Caki2 (cell line): ENCODE measurements at regions not wholly inside any gene's neighbourhood (a gene's known extent, or its start where the extent isn't known, plus 50 kb on each side); places are given as distances from the start of the nearest gene placed in this dataset.

Experiments used
- DNase-seq: peaks from one replicate; pipeline ENCODE4 v3.0.0-alpha.2; 2015; ENCODE audit warnings: low read depth
- in situ Hi-C: cut with HindIII; loops from 2 replicates; pipeline ENCODE4 v1.10.0; 2016; ENCODE audit warnings: low sequenced_read_pairs, low pct_unique_long_range_greater_than_20kb, mixed read lengths

DNA sequence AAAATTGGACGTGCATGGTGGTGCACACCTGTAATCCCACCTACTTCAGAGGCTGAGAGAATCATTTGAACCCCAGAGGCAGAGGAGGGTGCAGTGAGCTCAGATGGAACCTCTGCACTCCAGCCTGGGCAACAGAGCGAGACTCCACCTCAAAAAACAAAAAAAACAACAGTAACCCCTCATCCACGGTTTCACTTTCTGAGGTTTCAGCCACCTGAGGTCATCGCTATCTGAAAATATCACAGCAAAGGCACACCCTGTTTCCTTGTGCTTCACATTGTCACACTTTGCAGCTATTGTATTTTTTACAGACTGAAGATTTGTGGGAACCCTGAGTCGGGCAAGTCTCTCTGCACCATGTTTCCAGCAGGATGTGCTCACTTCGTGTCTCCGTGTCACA, 54.1 kb upstream of the FOXQ1 start:
- DNase-seq: no peak
- in situ Hi-C loops: no loop called here

GRCh38 chr6:1256435-1257008, 55.4 kb upstream of the FOXQ1 start:
- in situ Hi-C loops: no loop called here
- no peak for DNase-seq

DNA sequence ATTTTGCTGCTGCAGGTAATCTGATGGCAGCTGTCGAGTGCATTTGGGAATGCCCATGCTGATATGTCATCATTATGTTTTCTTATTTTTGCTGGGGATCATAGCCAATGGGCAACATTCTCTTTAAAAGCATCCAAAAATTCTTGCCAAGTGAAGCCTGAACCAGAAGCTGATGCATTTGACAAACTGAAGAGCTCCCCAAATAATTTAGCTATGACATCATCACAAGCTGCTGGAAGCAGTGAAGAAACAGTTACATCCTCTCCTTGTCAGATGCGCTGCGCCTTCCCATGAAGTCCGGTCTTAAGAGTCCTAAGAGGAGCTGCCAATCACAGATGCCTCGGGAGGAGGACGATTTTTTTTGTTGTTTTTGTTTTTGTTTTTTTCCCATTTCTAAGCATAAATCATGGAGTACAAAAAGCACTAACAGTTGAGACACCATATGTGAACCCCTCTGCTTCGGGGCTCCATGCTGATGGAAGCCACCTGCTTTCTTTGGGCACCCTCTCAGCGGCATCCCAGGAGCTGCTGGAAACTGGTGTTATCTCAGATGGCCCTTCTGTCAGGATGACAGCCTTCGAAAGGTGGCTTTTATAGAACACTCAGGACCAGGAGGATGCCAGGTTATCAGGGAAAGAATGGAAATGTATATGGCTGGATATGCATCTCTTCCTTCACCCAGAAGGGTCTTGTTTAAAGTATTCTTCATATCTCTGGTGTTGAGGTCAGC, 56.1 kb upstream of the FOXQ1 start:
- no peak for DNase-seq
- in situ Hi-C loops: no loop called here

GRCh38 chr6:1254326-1254725, 57.6 kb upstream of the FOXQ1 start:
- DNase-seq: no peak
- in situ Hi-C loops: no loop called here

- DNase-seq: no peak
- in situ Hi-C loops: no loop called here
Measured at GRCh38 chr6:1253816-1254215, 58.1 kb upstream of the FOXQ1 start.

DNA sequence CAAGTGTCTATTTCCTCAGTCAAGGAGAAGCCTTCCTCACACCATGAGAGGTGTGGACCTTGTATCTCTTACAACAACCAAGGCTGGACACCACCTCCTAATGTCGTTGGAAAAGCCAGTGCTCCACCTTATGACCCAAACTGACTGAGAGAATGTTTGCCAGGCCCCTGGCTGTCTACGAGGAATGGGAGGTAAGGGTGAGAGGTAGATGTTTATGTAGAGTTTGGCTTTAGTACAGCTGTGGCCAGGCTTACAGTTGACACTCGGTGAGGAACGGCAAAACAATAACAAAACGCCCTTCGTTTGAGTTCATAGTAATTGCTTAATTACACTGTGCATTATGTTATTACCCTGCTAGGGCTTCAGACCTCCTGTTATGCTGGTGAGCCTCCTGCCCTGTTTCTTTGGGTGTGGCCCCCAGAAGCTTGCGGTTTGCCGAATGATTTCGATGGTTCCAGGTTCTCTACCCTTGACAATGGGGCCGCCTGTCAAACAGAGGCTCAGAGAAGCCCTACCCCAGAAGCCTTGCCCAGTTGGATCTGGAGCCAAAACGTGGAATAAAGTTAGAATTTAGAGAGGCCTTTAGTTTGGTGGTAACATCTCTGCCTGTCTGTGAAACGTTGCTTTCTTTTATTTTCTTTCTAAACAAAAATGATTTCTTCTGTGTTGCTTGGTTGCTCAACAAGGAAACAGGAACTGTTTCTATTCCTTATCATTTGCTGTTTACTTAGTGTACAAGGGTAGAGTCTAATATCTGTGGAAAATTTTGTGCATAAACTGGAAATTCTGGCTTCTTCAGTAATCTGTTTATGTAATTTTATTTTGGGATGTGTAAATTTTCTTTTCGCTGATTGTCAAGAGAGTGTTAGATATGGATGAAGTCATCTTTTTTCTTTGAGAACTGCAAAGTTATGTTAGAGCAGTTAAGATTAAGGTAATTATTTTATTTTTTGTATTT, 60.4 kb upstream of the FOXQ1 start:
- in situ Hi-C loops: no loop called here
- DNase-seq: no peak

- in situ Hi-C loops: no loop called here
- DNase-seq: no peak
Measured at GRCh38 chr6:1250489-1251197, 61.3 kb upstream of the FOXQ1 start.

- in situ Hi-C loops: no loop called here
- DNase-seq: no peak
Measured at GRCh38 chr6:1247894-1248293, 64.0 kb upstream of the FOXQ1 start.

DNA sequence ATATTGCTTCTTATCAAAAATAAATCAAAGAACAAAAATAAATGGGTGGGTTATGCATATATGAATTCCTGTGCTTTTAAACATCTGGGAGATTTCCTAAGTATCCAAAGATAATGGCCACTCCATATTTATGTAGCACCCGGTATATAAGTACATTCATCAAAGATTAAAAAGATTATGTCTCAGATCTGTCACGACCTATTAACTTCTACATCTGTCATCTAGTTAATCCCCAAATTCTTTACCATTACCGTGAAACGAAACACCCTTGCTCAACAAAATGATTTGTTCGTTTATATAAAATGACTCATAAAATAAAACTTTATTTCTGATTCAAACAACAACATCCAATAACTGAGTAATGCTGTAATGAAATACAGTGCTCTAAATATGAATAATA, 64.8 kb upstream of the FOXQ1 start:
- in situ Hi-C loops: no loop called here
- DNase-seq: no peak

GRCh38 chr6:1244941-1245340, 67.0 kb upstream of the FOXQ1 start:
- in situ Hi-C loops: no loop called here
- no peak for DNase-seq

DNA sequence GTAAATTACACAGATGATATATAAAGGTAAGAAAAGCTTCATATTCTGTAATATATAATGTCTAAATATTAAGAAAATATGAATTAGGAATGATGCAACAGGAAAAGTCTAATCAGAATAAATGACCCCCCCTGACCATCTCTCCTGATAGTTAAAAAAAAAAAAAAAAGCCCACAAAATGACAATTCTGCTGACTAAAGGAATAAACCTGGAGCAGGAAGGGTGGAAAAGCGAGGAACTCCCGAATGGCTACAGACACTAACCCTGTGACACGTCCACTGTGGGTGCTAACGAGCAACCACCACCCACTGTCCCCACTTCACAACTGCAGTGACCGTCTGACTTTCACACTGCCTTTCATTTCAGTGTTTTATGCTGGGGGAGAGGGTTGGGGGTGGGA, 67.6 kb upstream of the FOXQ1 start:
- no peak for DNase-seq
- in situ Hi-C loops: no loop called here

DNA sequence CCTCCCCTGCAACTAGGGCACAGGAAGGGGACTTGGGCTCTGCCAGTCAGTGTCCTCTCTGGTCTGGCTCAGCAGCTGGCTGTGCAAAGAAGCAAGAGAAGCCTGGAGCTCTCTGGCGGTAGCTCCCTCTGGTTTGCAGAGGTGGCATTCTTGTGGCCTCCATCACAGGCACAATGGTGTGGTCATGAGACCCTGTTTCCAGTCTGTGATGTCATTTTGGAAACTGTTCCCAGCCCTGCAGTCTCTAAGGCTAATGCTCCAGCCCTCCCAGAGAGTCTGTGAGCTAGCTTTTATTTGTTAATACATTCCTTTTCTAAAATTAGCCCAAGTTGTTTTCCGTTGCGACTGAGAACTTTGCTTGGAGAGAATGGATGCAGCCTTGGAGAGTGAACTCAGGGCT, 69.5 kb upstream of the FOXQ1 start:
- no peak for DNase-seq
- in situ Hi-C loops: no loop called here

DNA sequence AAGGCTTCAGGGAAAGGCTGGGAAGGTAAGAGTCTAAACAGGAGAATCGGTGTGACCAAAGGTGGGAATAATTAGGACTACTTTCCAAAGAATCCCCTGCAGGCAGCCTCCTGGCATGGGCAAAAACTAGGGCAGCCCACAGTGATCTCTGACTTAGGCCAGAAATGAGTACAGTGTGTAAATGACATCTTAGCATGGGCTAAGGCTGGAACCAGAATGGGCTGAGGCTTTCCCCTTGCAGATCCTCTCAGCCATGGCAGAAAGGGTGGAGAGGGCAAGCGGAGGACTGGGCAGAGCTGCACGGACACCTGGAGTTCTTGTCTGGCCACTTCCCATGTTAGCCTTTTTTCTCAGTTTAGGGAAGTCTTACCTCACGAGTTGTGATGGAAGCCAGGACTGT, 69.9 kb upstream of the FOXQ1 start:
- in situ Hi-C loops: no loop called here
- DNase-seq: no peak

GRCh38 chr6:1240766-1241318, 71.1 kb upstream of the FOXQ1 start:
- in situ Hi-C loops: no loop called here
- no peak for DNase-seq

- no peak for DNase-seq
- in situ Hi-C loops: no loop called here
Measured at GRCh38 chr6:1239805-1240204, 72.1 kb upstream of the FOXQ1 start.

DNA sequence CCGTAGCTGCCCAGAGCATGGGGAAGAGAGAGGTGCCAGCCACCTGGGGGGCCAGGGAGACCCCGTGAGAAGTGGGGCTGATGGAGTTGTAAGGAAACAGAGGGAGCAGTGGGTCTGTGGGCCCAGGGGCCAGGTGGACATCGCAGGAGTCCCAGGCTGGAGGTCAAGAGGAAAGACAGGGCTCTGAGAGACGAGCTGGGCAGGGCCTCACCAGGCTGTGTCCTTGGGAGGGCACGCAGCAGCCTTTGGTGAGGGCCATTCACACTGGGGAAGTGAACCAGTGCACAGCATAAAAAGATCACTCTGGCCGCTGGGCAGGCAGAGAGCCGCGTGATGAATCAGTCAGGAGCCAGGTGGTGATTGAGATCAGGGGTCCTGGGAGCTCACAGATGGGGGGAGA, 73.9 kb upstream of the FOXQ1 start:
- in situ Hi-C loops: no loop called here
- DNase-seq: no peak

- in situ Hi-C loops: no loop called here
- DNase-seq: no peak
Measured at GRCh38 chr6:1237636-1238035, 74.3 kb upstream of the FOXQ1 start.

DNA sequence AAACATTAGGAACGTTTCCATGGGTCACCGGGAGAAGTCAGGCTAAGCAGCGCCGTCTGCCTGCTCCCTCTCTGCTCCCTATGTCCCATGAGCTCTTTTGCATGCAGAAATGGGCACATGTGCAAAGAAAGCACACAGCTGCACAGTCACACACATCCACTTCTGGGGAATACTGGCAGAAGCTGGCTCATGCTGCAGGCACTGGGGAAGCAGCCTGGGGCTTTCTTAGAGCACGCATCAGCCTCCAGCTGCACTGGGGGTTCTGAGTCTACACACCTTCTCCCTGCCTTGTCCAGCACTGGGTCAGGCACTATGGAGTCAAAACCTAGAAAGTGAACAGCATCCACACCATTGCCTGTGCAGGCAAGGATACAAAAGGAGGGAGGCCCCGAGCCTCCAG, 76.1 kb upstream of the FOXQ1 start:
- DNase-seq: no peak
- in situ Hi-C loops: no loop called here
